ENCODE measurements at regions not wholly inside any gene's neighbourhood (a gene's known extent, or its start where the extent isn't known, plus 50 kb on each side); places are given as distances from the start of the nearest gene placed in this dataset.
"Not testable (repeated sequence)": the region's sequence is repeated elsewhere in the genome, so short reads cannot be mapped to it uniquely, and the experiment has no call there.

DNA sequence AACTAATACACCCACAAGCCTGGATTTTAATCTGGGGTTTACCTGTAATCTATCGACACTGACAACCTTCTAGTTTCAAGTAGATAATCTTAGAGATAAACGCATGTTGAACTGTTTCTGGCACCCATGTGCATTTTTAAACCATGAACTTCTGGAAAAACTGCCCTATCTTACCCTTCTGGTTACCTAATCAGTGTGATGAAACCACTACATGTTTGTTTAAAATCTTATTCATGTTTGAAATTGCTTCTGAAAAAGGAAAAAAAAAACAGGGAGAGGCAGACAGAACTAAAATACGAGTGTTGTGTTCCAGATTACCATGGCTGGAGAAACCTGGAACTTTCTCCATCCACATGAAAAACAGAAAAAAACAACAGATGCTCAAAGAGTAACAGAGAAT is 139.3 kb downstream of the MID1IP1 start:
- no peak for DNase-seq (ENCODE audit: low read depth)

DNA sequence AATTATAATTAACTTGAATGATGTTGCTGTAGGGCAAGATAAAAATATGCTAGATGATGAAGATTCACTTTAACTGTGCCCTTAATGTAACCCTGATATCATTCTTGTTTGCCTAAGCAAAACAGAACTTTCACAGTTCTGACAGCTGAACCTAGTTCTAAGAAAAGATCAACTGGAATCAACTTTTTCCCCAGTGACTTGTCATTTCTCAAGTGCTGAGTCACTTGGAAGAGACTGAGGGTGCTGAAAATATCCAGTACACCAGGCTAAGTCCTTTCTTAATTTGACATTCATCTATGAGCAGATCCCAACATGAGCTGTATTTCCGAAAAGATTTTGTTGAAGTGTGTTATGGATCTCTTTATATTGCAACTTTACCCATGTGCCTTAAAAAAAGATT is 140.4 kb downstream of the MID1IP1 start:
- DNase-seq (ENCODE audit: low read depth): no peak

DNA sequence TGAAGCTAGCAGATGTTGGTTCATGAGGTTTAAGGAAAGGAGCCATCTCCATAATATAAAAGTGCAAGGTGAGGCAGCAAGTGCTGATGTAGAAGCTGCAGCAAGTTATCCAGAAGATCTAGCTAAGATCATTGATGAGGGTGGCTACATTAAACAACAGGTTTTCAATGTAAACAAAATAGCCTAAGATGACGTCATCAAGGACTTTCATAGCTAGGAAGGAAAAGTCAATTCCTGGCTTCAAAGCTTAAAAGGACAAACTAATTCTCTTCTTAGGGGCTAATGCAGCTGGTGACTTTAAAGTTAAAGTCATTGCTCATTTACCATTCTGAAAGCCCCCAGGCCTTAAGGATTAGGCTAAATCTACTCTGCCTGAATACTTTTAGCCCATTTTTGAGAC is 141.9 kb downstream of the MID1IP1 start:
- no peak for DNase-seq (ENCODE audit: low read depth)

DNA sequence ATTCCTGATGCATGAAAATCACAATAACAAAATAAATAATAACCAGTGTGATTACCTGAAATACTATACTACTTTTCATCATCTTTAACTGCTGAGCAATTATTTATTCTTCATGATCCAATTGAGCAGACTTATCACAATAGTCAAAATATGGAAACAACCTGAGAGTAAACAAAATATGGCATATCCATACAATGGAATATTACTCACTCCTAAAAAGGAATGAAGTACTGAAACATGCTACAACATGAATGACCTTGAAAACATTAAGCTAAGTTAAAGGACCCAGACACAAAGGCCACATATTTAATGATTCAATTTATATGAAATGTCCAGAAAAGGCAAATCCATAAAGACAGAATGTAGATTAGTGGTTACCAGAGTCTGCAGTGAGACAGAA is 146.8 kb downstream of the MID1IP1 start:
- DNase-seq (ENCODE audit: low read depth): no peak

DNA sequence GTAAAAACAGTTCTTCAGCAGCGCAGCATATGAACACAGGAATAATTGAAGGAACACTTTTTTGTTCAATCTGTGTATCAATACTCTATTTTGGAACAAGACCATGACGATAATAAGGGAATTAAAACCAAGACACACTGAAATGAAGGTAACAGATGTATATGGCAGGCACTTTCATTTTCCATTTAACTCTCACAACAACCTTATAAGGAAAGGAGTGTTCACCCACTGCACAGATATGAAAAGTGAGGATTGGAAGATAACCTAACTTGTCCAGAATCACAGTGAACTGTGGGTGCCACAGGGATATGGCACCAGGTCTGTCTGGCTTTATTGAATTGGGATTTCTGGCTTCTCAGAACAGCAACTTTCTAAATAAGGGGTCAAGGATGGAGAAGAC is 153.3 kb downstream of the MID1IP1 start:
- no peak for DNase-seq (ENCODE audit: low read depth)

DNA sequence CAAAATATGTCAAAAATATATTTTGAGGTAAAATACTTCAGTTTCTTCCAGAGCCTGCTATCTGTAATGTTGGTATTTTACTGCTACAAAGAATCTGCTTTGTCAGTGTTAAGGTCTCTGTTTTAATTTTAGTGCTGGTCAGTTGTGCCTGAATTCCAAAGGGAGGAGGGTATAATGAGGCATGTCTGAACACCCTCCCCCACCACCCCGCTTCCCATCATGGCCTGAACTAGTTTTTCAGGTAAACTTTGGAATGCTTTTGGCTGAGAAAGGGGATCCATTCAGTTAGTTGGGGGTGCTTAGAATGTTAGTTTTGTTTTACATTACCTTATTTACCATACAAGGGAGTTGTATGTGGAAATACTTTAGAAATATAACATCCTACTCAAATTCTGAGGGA is 158.5 kb downstream of the MID1IP1 start:
- no peak for DNase-seq (ENCODE audit: low read depth)

DNA sequence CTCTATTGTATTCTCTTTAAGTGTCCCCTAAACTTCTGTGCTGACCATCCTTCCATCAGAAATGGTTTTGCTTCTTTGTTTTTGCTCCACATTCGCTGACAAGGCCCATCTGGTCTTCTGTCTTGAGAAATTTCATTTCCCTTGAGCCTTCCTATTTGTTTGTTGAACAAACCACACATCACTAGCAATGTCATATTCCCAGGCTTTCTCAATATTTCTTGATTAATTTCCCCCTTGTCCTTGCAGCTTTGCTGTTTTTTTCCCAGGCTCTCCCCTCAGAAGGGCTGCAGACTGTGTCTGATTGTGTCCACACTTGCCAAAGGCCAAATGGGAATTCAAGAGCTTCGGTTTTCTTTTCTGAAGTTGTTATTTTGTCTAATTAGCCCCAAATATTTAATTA is 158.9 kb downstream of the MID1IP1 start:
- no peak for DNase-seq (ENCODE audit: low read depth)

DNA sequence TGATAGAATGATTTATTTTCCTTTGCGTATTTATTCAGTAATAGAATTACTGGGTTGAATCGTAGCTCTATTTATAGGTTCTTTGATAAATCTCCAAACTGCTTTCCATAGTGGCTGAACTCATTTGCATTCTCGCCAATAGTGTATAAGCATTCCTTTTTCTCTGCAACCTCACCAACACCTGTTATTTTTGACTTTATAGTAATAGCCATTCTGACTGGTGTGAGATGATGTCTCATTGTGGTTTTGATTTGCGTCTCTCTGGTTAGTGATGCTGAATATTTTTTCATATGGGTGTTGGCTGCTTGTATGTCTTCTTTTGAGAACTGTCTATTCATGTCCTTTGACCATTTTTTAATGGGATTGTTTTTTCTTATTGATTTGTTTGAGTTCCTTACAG is 160.7 kb downstream of the MID1IP1 start:
- no peak for DNase-seq (ENCODE audit: low read depth)

DNA sequence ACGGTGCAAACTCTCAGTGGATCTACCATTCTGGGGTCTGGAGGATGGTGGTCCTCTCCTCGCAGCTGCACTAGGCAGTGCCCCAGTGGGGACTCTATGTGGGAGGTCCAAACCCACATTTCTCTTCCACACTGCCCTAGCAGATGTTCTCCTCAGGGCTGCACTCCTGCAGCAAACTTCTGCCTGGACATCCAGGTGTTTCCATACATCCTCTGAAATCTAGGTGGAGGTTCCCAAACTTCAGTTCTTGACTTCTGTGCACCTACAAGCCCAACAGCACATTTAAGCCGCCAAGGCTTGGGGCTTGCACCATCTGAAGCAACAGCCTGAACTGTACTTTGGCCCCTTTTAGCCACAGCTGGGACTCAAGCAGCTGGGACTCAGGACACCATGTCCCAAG is 162.0 kb downstream of the MID1IP1 start:
- DNase-seq (ENCODE audit: low read depth): not testable (repeated sequence)

DNA sequence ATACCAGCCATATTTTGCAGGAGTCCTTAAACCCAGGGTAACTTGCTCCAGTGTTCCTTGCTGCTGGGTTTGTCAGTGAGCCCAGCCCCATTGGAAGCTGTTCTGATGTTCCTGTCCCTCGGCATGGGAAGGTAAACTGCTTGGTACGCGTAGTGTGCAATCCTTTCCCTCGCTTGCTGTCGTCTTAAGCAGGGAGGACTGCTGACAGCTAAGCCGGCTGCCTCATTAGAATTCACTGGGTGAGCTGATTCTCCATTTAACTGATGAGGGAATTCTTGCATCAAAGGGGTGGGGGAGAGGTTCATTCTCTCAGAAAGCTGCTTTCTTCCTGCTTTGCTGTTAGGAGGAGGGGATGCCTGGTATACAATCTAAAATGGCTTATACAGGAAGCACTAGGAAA is 164.6 kb downstream of the MID1IP1 start:
- DNase-seq (ENCODE audit: low read depth): no peak

DNA sequence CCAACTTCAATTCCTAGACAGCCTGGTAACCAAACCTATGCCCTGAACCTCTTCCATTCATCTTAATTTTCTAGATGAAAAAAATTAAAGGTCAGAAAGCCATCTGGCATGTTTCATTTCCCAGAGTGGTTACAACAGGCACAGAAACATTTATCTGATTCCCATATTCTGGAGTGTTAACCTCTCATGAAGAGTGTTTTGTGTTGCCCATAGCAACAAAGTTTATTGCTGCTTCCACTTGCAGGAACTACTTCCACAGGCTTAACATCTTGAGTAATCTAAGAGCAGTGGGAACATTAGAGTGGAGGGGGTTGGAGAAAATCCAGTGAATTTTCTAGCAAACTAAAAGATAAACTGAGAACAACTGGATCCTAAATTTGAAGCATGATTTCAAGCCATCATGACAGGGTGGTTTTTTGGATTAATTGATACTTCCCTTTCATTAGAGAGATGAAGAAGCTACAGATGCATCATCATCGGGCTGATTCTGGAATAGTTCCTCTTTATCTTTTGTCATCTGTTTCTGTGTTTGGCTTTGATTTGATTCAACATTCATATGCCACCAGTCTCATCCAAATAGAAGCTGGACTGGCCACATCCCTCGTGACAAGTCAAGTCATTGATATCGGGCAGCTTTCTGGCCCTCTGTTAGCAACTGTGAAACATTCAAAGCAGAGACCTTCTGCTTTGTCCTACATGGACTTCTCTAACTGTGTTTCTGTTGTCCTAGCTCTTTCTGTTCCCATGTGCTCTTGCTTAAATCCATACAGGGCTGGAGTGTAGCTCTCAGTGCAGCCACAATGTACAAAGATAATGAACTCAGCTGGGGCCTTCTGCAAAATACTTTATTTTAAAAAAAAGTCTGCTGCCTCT is 167.3 kb downstream of the MID1IP1 start:
- DNase-seq (ENCODE audit: low read depth): no peak

DNA sequence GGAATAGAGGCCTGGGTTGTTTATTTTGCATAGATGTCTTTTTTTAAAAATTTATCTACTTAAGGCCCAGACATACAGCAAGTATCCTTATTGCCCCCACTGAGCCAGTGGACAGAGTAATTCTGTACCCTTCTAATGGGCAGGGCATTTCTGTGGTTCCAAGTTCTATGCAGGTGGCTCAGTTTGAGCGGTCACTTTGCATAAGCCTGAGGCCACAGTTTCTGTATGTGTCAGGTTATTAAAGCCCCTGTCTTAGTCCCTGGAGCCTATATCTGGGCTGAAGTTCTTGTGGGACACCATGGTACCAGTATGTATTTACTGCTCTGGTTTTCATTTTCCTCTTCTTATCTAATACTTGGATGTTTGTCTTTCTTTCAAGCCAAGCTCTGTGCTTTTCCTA is 168.8 kb downstream of the MID1IP1 start:
- DNase-seq (ENCODE audit: low read depth): no peak

DNA sequence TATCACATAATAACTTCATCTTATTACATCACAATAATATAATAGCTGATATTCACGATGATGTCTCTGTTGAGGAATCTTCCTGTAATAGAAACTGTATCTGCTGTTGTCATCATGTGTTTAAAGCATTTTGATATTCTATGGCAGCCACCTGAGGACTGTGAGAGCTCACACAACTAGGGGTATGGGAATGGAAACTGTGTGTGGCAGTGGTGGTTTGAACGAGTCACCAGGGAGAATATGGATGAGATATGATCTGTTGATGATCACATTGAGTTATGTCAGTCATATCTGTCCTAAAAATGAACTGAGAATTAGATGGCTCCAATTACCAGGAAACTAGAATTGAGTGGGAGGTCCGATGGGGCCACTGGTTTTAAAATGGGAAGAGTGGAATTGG is 169.6 kb downstream of the MID1IP1 start:
- no peak for DNase-seq (ENCODE audit: low read depth)

DNA sequence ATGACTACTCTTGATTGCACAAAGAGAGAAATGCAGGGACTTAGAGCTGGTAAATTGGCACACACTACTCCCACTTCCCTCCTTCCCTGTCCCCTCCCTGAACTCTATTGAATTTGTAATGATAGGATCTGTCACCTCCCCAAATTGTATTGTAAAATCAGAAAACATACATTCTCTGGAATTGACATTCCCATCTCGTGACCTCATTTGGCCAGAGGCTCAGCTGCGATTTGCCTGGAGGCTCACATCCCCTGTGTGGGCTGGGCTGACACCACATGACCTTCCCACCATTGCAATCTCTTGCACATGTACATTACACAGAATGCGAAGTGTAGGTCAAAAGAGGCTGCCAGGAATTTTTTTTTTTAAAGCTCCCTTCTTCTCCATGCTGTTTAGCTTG is 172.1 kb downstream of the MID1IP1 start:
- DNase-seq (ENCODE audit: low read depth): no peak

DNA sequence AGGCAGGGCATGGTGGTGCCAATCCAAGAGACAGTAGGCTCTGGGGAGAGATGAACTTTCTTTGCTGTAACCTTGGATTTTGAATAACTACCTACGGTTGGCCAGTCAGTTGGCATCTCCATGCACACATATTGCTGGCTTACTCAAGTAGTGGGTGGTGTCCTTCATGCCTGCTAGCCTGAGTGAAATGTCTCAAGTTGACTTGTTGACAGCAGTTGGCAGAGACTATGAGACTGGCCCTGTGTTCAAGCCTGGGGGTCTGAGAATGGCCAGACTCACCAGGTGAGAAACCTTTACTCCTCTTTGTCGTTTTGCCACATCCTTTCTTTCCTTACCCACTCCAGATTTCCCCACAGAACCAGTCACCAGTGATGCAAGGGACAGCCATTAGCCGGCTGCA is 173.3 kb downstream of the MID1IP1 start:
- no peak for DNase-seq (ENCODE audit: low read depth)

DNA sequence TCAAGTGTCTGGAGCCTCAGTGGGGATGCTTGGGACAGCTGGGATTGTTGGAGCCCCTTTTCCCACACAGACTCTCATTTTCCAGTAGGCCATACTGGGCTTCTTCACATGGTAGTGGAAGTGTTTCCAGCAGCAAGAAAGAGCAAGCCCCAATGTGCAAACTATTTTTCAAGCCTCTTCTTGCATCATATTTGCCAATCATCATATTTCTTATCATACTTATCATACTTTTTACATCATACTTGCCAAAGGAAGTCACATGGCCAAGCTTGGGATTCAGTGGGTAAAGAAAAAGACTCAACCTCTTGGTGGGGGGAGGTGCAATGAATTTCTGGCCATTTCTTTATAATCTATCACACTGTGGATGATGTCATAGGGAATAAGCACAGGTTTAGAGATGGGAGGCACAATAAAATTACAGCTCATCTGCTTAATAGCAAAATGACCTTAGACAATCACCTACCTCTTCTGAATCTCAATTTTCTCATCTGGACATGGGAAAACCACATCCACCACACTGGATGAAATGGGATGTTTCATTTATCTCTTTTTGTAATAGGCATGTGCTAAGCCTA is 174.2 kb downstream of the MID1IP1 start:
- no peak for DNase-seq (ENCODE audit: low read depth)

DNA sequence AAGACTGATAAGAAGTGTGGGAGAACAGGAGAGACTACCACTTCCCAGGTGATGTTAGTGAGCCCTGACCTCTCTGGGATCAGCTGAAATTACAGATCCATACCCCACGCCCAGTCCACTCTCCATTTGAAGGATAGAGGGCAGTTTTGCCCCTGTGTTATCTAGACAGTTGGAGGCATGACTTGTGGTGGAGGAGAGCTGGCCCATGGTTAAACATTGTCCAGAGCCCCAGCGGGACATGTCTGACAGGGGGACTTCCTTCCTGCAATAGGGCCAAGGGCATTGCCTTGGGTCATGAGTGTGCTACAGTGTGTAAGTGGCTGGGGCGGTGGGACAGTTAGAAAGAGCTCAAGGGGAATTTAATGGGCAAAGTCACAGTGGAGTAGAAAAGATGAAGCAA is 181.1 kb downstream of the MID1IP1 start:
- no peak for DNase-seq (ENCODE audit: low read depth)

DNA sequence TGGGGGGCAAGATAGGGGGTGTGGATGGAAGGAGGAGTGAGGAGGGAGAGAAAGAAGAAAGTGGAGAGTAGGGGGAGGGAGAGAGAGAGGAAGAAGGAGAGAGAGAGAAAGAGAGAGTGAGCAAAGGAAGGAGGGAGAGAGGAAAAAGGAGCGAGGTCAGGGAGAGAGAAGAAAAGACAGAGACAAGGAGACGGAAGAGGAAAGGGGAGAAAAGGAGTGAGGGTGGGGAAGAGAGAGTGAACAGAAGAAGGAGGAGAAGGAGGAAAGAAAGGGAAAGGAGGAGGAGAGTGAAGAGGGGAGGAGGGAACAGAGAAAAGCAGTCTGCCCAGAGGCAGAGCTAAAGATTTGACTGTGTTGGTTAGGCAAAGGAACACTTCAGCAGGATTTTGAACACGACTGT is 181.6 kb downstream of the MID1IP1 start:
- DNase-seq (ENCODE audit: low read depth): no peak

DNA sequence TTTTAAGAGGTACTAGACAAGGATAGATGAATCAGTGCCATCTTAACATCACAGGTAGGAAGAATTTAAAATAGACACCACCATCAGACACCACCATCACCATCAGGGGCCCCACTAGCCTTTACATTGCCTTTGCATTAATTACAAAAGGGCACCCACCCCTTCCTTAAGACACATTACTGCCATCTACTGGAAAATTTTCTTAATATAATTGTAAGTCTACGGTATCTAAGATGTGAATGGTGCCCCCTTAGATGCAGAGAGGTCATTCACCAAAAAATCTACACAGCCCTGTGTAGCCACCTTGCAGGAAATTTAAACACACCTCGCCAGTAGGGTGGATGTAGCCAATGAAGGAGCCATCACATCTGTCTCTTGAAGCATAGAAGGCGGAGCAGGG is 184.1 kb downstream of the MID1IP1 start:
- DNase-seq (ENCODE audit: low read depth): no peak

DNA sequence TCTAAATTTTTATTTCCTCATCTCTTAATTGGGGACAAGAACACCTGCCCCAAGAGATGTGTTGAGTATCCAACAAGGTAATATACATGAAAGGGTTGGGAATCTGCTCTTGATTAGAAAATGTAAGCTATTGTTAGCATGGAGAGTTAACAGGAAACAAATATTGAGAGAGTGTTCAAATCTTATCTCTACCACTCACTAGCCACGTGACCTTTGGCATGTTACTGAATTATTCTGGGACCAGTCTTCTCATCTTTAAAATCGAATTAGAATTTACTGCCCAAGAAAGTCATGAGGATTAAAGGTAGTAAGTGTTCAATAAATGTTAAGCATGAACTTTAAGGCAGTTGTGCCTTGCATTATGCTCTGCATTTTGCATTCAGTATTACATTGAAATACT is 184.7 kb downstream of the MID1IP1 start:
- no peak for DNase-seq (ENCODE audit: low read depth)

DNA sequence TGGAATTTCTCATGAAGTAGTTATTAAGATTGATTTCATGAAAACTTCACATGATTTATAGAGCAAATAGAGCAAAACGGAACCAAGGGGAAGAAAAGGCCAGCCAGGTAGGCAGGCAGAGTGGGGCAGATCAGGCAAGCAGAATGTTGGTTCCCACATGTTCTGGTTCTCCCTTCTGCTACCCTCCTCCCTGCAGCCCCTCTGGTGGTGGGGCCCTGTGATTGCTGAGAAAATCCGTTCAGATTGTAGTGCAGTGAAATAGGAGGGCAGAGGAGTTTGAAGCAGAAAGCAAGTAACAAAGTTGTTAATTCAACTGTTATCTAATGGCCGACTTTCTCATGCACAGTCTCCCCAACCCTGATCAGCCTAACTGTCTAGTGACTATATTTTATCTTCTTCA is 185.3 kb downstream of the MID1IP1 start:
- no peak for DNase-seq (ENCODE audit: low read depth)

DNA sequence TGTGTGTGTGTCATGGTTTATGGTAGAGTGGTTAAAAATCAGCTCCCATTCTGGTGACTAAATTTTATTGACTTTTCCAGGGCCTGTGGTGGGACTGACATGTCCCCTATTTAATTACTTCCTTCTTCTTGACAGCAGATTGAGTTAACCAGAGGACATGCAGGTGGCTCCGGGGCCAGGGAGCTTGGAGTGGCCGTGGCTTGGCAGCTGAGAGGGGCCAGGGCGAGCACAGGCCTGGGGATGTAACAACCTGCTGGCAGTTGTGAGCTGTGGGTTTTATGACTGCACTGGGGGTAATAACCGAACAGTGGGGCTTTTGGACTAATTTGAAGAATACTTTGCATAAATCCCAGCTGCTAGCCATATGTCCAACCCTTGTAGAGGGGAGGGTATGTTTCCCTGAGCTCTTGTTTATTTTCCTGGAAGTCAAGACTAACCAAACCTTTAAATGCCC is 186.0 kb downstream of the MID1IP1 start:
- no peak for DNase-seq (ENCODE audit: low read depth)

DNA sequence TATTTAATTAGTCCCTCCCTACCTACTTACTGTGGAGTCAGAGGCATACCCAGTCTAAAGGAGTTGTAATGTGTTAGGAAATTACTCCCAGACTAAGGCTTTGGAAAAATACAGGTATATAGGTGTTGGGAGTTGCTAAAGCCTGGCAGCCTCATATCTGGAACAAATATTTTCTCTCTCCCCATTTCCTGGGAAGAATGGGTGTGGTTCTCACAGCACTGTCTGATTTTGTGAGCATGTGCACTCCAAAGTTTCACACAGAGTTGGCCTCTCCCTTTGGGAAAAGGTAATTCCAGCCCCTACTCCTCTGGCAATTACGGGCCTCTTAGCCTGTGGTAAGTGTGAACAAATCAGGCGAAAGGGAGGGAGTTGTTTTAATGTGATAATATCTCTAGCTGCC is 187.0 kb downstream of the MID1IP1 start:
- no peak for DNase-seq (ENCODE audit: low read depth)

DNA sequence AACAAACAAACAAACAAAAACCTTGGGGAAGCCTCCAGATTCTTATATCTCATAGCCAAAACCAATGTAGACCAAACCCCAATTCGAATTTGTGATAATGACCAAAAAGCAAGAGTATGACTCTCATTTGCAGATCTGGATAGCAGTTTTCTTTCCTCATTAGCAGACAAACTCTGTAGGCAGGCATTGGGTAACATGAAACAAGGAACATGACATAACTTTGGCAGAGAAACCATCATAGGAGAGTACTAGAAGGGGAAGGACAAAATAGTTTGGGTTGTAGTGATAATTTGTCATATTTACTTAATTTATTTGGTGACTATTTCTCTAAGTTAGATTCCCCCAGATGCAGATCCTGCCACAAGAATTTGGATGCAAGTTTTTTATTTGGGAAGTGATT is 187.8 kb downstream of the MID1IP1 start:
- no peak for DNase-seq (ENCODE audit: low read depth)

Data from HS-27A (cell line).